WTC11 (cell line): ENCODE measurements at regions not wholly inside any gene's neighbourhood (a gene's known extent, or its start where the extent isn't known, plus 50 kb on each side); places are given as distances from the start of the nearest gene placed in this dataset.

ENCODE experiments used
- ATAC-seq: fragments of 200-7000 bp; cut with Tn5 transposase; 2 replicates; pipeline ENCODE4 v1.10.0; 2021; ENCODE audit warnings: mild to moderate bottlenecking, moderate library complexity
- CTCF ChIA-PET: fragments of 300-600 bp; sonication (Branson Sonifier 250); formaldehyde crosslinking; loops from one replicate; lab custom pipeline; 2021; ENCODE audit warnings: antibody characterized with exemption; lab: Charles Lee
- POLR2A ChIA-PET: fragments of 350-600 bp; sonication (Branson Sonifier 250); formaldehyde crosslinking; loops from one replicate; lab custom pipeline; 2021; ENCODE audit warnings: antibody characterized with exemption; lab: Charles Lee
- DNase-seq: peaks from one replicate; pipeline ENCODE4 v3.0.0; 2021; ENCODE audit warnings: low spot score
- H3K27ac Mint-ChIP-seq: 2 replicates; pipeline ENCODE4 v1.8.0; 2021; ENCODE audit warnings: mixed read lengths
- H3K27me3 Mint-ChIP-seq: 2 replicates; pipeline ENCODE4 v1.8.0; 2021; ENCODE audit warnings: low read depth, mild to moderate bottlenecking, moderate library complexity, mixed read lengths
- H3K36me3 Mint-ChIP-seq: 2 replicates; pipeline ENCODE4 v1.8.0; 2021; ENCODE audit warnings: mixed read lengths
- H3K4me1 Mint-ChIP-seq: 2 replicates; pipeline ENCODE4 v1.8.0; 2022; ENCODE audit warnings: mixed read lengths
- H3K4me3 Mint-ChIP-seq: 2 replicates; pipeline ENCODE4 v1.8.0; 2021; ENCODE audit warnings: mild to moderate bottlenecking, moderate library complexity, mixed read lengths
- H3K9me3 Mint-ChIP-seq: 2 replicates; pipeline ENCODE4 v1.8.0; 2021; ENCODE audit warnings: mixed read lengths
- ATF3 ChIP-seq: sonication (generic); formaldehyde crosslinking; conservative IDR thresholded peaks from 2 replicates; pipeline ENCODE4 v1.8.1; 2022; ENCODE audit warnings: mild to moderate bottlenecking, missing genetic modification reagents
- ATF6 ChIP-seq: sonication (generic); formaldehyde crosslinking; IDR thresholded peaks from 2 replicates; pipeline ENCODE4 v1.8.1; 2023; ENCODE audit warnings: mild to moderate bottlenecking, missing genetic modification reagents
- CDX4 ChIP-seq: fragments of 250-450 bp; sonication (Bioruptor Pico); IDR thresholded peaks from 2 replicates; pipeline ENCODE4 v1.9.0; 2021; ENCODE audit warnings: moderate library complexity, mild to moderate bottlenecking, inconsistent platforms, borderline replicate concordance
- FOXP1 ChIP-seq: sonication (generic); formaldehyde crosslinking; IDR thresholded peaks from 2 replicates; pipeline ENCODE4 v1.8.0; 2022; ENCODE audit warnings: missing genetic modification reagents, mild to moderate bottlenecking, moderate library complexity, borderline replicate concordance
- HMGA2 ChIP-seq: fragments of 250-450 bp; sonication (Bioruptor Pico); IDR thresholded peaks from 2 replicates; pipeline ENCODE4 v1.4.0; 2021; ENCODE audit warnings: mild to moderate bottlenecking, moderate library complexity
- IRF2 ChIP-seq: sonication (generic); formaldehyde crosslinking; IDR thresholded peaks from 2 replicates; pipeline ENCODE4 v1.8.0; 2022; ENCODE audit warnings: low read depth, missing genetic modification reagents, borderline replicate concordance
- MXD4 ChIP-seq: fragments of 250-450 bp; sonication (Bioruptor Pico); IDR thresholded peaks from 2 replicates; pipeline ENCODE4 v1.8.0; 2021; ENCODE audit warnings: mild to moderate bottlenecking, moderate library complexity, borderline replicate concordance
- OVOL2 ChIP-seq: fragments of 250-450 bp; sonication (Bioruptor Pico); IDR thresholded peaks from 2 replicates; pipeline ENCODE4 v1.9.0; 2021; ENCODE audit warnings: mild to moderate bottlenecking, borderline replicate concordance
- PREB ChIP-seq: sonication (generic); formaldehyde crosslinking; IDR thresholded peaks from 2 replicates; pipeline ENCODE4 v1.8.1; 2022; ENCODE audit warnings: mild to moderate bottlenecking, missing genetic modification reagents, moderate library complexity, borderline replicate concordance
- ZNF121 ChIP-seq: sonication (generic); formaldehyde crosslinking; IDR thresholded peaks from 2 replicates; pipeline ENCODE4 v1.8.0; 2023; ENCODE audit warnings: missing genetic modification reagents
- ZNF232 ChIP-seq: sonication (generic); formaldehyde crosslinking; IDR thresholded peaks from 2 replicates; pipeline ENCODE4 v1.8.0; 2022; ENCODE audit warnings: mild to moderate bottlenecking, missing genetic modification reagents
- ZNF317 ChIP-seq: sonication (generic); formaldehyde crosslinking; IDR thresholded peaks from 2 replicates; pipeline ENCODE4 v1.8.1; 2023; ENCODE audit warnings: low read depth, mild to moderate bottlenecking, moderate library complexity, missing genetic modification reagents, borderline replicate concordance
- ZNF425 ChIP-seq: fragments of 250-450 bp; sonication (Bioruptor Pico); conservative IDR thresholded peaks from 2 replicates; pipeline ENCODE4 v1.9.0; 2021; ENCODE audit warnings: mild to moderate bottlenecking
- TF ChIP-seq, protein P1 (sequence below): sonication (generic); formaldehyde crosslinking; IDR thresholded peaks from 2 replicates; pipeline ENCODE4 v1.8.1; 2023; ENCODE audit warnings: mild to moderate bottlenecking, missing genetic modification reagents, moderate library complexity
- TF ChIP-seq, protein P2 (sequence below): sonication (generic); formaldehyde crosslinking; IDR thresholded peaks from 2 replicates; pipeline ENCODE4 v1.8.0; 2022; ENCODE audit warnings: missing genetic modification reagents
- TF ChIP-seq, protein P3 (sequence below): sonication (generic); formaldehyde crosslinking; IDR thresholded peaks from 2 replicates; pipeline ENCODE4 v1.8.0; 2022; ENCODE audit warnings: mild to moderate bottlenecking, missing genetic modification reagents
- TF ChIP-seq, protein P4 (sequence below): fragments of 250-450 bp; sonication (Bioruptor Pico); IDR thresholded peaks from 2 replicates; pipeline ENCODE4 v1.9.0; 2021; ENCODE audit warnings: mild to moderate bottlenecking, borderline replicate concordance

- no peak for TF ChIP-seq ATF6 (CRISPR knock-in tag)
- TF ChIP-seq MXD4 (CRISPR knock-in tag): no peak
- no peak for TF ChIP-seq OVOL2
- TF ChIP-seq, protein P1, sequence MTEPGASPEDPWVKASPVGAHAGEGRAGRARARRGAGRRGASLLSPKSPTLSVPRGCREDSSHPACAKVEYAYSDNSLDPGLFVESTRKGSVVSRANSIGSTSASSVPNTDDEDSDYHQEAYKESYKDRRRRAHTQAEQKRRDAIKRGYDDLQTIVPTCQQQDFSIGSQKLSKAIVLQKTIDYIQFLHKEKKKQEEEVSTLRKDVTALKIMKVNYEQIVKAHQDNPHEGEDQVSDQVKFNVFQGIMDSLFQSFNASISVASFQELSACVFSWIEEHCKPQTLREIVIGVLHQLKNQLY (CRISPR knock-in tag): no peak
- TF ChIP-seq, protein P2, sequence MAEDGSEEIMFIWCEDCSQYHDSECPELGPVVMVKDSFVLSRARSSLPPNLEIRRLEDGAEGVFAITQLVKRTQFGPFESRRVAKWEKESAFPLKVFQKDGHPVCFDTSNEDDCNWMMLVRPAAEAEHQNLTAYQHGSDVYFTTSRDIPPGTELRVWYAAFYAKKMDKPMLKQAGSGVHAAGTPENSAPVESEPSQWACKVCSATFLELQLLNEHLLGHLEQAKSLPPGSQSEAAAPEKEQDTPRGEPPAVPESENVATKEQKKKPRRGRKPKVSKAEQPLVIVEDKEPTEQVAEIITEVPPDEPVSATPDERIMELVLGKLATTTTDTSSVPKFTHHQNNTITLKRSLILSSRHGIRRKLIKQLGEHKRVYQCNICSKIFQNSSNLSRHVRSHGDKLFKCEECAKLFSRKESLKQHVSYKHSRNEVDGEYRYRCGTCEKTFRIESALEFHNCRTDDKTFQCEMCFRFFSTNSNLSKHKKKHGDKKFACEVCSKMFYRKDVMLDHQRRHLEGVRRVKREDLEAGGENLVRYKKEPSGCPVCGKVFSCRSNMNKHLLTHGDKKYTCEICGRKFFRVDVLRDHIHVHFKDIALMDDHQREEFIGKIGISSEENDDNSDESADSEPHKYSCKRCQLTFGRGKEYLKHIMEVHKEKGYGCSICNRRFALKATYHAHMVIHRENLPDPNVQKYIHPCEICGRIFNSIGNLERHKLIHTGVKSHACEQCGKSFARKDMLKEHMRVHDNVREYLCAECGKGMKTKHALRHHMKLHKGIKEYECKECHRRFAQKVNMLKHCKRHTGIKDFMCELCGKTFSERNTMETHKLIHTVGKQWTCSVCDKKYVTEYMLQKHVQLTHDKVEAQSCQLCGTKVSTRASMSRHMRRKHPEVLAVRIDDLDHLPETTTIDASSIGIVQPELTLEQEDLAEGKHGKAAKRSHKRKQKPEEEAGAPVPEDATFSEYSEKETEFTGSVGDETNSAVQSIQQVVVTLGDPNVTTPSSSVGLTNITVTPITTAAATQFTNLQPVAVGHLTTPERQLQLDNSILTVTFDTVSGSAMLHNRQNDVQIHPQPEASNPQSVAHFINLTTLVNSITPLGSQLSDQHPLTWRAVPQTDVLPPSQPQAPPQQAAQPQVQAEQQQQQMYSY (CRISPR knock-in tag): no peak
- TF ChIP-seq HMGA2: no peak
- no peak for TF ChIP-seq ATF3 (CRISPR knock-in tag)
- TF ChIP-seq PREB (CRISPR knock-in tag): no peak
- TF ChIP-seq, protein P3, sequence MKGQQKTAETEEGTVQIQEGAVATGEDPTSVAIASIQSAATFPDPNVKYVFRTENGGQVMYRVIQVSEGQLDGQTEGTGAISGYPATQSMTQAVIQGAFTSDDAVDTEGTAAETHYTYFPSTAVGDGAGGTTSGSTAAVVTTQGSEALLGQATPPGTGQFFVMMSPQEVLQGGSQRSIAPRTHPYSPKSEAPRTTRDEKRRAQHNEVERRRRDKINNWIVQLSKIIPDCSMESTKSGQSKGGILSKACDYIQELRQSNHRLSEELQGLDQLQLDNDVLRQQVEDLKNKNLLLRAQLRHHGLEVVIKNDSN (CRISPR knock-in tag): no peak
Observed at GRCh38 chr2:144705328-144706245, 185.7 kb upstream of the ZEB2 start (continued).

DNA sequence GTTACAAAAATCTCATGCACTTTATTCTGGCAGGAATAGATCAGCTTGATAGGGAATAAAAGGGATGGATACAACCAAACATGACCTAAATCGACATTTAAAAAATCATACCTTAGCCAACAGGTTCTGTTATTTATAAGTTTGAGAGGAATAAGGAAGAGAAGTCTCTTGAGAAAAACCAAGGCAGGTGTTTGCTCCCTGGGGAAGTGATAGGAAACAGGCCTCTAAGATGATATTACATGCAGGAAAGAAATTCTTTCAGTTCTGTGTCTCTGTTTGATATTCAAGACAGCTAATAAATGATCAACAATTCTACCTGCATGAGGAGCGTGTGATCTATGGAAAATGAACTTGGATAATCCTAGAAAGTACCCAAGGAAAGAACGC lies 184.8 kb upstream of the ZEB2 start:
- ChIA-PET POLR2A (no interaction called here), CTCF (no interaction called here)
- ATAC-seq: no peak
- TF ChIP-seq IRF2 (CRISPR knock-in tag): no peak
- TF ChIP-seq, protein P4, sequence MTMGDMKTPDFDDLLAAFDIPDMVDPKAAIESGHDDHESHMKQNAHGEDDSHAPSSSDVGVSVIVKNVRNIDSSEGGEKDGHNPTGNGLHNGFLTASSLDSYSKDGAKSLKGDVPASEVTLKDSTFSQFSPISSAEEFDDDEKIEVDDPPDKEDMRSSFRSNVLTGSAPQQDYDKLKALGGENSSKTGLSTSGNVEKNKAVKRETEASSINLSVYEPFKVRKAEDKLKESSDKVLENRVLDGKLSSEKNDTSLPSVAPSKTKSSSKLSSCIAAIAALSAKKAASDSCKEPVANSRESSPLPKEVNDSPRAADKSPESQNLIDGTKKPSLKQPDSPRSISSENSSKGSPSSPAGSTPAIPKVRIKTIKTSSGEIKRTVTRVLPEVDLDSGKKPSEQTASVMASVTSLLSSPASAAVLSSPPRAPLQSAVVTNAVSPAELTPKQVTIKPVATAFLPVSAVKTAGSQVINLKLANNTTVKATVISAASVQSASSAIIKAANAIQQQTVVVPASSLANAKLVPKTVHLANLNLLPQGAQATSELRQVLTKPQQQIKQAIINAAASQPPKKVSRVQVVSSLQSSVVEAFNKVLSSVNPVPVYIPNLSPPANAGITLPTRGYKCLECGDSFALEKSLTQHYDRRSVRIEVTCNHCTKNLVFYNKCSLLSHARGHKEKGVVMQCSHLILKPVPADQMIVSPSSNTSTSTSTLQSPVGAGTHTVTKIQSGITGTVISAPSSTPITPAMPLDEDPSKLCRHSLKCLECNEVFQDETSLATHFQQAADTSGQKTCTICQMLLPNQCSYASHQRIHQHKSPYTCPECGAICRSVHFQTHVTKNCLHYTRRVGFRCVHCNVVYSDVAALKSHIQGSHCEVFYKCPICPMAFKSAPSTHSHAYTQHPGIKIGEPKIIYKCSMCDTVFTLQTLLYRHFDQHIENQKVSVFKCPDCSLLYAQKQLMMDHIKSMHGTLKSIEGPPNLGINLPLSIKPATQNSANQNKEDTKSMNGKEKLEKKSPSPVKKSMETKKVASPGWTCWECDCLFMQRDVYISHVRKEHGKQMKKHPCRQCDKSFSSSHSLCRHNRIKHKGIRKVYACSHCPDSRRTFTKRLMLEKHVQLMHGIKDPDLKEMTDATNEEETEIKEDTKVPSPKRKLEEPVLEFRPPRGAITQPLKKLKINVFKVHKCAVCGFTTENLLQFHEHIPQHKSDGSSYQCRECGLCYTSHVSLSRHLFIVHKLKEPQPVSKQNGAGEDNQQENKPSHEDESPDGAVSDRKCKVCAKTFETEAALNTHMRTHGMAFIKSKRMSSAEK (CRISPR knock-in tag): no peak
- TF ChIP-seq CDX4 (CRISPR knock-in tag): no peak
- no peak for TF ChIP-seq ZNF121 (CRISPR knock-in tag)
- no peak for TF ChIP-seq ZNF317 (CRISPR knock-in tag)
- TF ChIP-seq ZNF232 (CRISPR knock-in tag): no peak
- TF ChIP-seq FOXP1 (CRISPR knock-in tag): no peak
- no peak for TF ChIP-seq ZNF425 (CRISPR knock-in tag)

More for the DNA sequence above, 184.8 kb upstream of the ZEB2 start:
- no peaks in the 10 kb centered on the region; the same call in 1 of the 2 replicates for H3K27me3 Mint-ChIP-seq
- H3K36me3 Mint-ChIP-seq: no peaks in the 10 kb centered on the region
- H3K9me3 Mint-ChIP-seq: no peaks in the 10 kb centered on the region
- DNase-seq: no peak
- H3K4me3 Mint-ChIP-seq: no peak overlapping the region
- H3K27ac Mint-ChIP-seq: no peak overlapping the region
- H3K4me1 Mint-ChIP-seq: no peaks in the 10 kb centered on the region
